ENCODE measurements at regions not wholly inside any gene's neighbourhood (a gene's known extent, or its start where the extent isn't known, plus 50 kb on each side); places are given as distances from the start of the nearest gene placed in this dataset.

DNA sequence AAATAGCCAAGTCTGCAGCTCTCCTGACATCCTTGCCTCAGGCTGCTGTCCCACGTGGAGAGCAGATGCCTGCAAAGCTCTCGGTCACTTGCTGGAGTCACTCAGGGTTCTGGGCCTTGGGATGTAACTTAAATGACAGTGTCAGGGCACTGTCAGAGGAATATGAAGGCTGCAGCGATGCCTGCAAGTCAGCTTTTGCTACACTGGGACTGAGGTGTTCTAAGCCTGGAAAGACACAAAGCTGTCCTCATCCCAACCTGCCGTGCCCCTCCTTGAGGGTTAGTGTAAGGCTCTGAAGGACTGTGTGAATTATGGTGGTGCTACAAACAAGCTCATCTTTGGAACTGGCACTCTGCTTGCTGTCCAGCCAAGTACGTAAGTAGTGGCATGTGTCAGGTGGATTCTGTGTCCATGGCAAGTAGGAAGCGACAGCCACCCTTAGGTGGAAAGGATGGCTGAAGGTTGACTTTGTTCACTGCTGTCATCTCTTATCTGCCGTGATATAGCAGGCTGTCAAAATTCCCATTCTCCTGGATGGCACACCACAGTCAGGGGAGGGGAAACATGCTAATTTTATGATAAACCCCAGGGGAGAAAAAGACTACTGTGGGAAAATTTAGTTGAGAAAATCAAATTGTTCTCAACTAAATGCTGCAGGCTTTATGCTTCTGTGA lies 79.9 kb downstream of the DAD1 start:
- Histone ChIP-seq H3K36me3 (ENCODE audit: low read depth) (no peaks in the 10 kb centered on the region), H3K27ac (no peak overlapping the region), H3K79me2 (ENCODE audit: insufficient read depth) (no peaks in the 10 kb centered on the region), H3K9me3 (ENCODE audit: low read depth) (no peaks in the 10 kb centered on the region), H3K4me2 (ENCODE audit: unreplicated experiment) (no peak overlapping the region), H2AFZ (no peak overlapping the region), H3K4me3 (no peak overlapping the region), H3K4me1 (ENCODE audit: insufficient read depth) (peaks cover 19% of the 10 kb centered on the region), H3K9me2 (ENCODE audit: insufficient read depth) (no peaks in the 10 kb centered on the region), H3K9ac (no peak overlapping the region), H4K20me1 (ENCODE audit: insufficient read depth) (no peaks in the 10 kb centered on the region), H3F3A (ENCODE audit: insufficient read depth) (peaks cover 22% of the 10 kb centered on the region), H3K27me3 (replicated peaks; ENCODE audit: insufficient read depth) (no peaks in the 10 kb centered on the region)
- in situ Hi-C loops (cut with MboI) = no loop called here
- no peak for TF ChIP-seq EZH2phosphoT487 (IDR thresholded peaks at IDR 0.05; ENCODE audit: insufficient read depth, low read depth)
- TF ChIP-seq EZH2 (IDR thresholded peaks at IDR 0.05; ENCODE audit: insufficient read depth, poor library complexity, severe bottlenecking) = no peak
- 81 to 85% methylated on average over 7 of the region's 7 CpGs for WGBS, 2 experiments (ENCODE audit: low coverage in 1 of 2, low lambda C conversion rate in 2 of 2, missing lambda C conversion rate in 2 of 2)
- no peak for DNase-seq

DNA sequence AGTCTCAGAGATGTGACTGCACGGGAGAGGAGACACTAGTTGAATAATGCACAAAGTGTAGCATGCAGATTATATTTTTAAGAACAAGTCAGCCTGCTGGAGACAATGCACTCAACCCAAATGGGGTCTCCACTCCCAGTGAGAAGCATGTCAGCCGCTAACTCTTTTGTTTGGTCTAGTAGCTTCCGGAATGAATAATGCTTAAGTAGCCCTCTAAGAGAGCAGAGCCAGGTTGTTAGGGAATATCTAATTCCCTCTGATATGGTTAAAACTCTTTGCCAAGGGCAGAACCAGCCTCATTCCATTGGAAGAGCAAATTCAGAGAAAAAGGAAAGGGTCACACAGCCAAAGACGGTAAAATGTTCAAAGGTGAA lies 80.4 kb downstream of the DAD1 start:
- peaks cover 22% of the 10 kb centered on the region for H3F3A ChIP-seq (ENCODE audit: insufficient read depth)
- 73 to 79% methylated on average over 4 of the region's 4 CpGs for WGBS, 2 experiments (ENCODE audit: low coverage in 1 of 2, low lambda C conversion rate in 2 of 2, missing lambda C conversion rate in 2 of 2)
- no peak overlapping the region for H3K9ac ChIP-seq
- no peak overlapping the region for H3K4me3 ChIP-seq
- no peaks in the 10 kb centered on the region for H3K79me2 ChIP-seq (ENCODE audit: insufficient read depth)
- H3K4me1 ChIP-seq (ENCODE audit: insufficient read depth) = peaks cover 19% of the 10 kb centered on the region
- no peak for DNase-seq
- in situ Hi-C loops (cut with MboI) = no loop called here
- H3K36me3 ChIP-seq (ENCODE audit: low read depth) = no peaks in the 10 kb centered on the region
- no peaks in the 10 kb centered on the region; the same call in 1 of the 2 replicates for H3K27me3 ChIP-seq (replicated peaks; ENCODE audit: insufficient read depth)
- TF ChIP-seq EZH2 (IDR thresholded peaks at IDR 0.05; ENCODE audit: insufficient read depth, poor library complexity, severe bottlenecking) (no peak), EZH2phosphoT487 (IDR thresholded peaks at IDR 0.05; ENCODE audit: insufficient read depth, low read depth) (no peak)
- H2AFZ ChIP-seq = no peak overlapping the region
- H4K20me1 ChIP-seq (ENCODE audit: insufficient read depth) = no peaks in the 10 kb centered on the region
- no peaks in the 10 kb centered on the region for H3K9me3 ChIP-seq (ENCODE audit: low read depth)
- no peak overlapping the region for H3K4me2 ChIP-seq (ENCODE audit: unreplicated experiment)
- no peaks in the 10 kb centered on the region for H3K9me2 ChIP-seq (ENCODE audit: insufficient read depth)
- no peak overlapping the region for H3K27ac ChIP-seq

- in situ Hi-C loops (cut with MboI) = no loop called here
- H3K79me2 ChIP-seq (ENCODE audit: insufficient read depth) = no peaks in the 10 kb centered on the region
- DNase-seq = no peak
- peaks cover 22% of the 10 kb centered on the region for H3F3A ChIP-seq (ENCODE audit: insufficient read depth)
- H3K27ac ChIP-seq = no peak overlapping the region
- 90 to 96% methylated on average over 2 of the region's 2 CpGs for whole genome bisulfite sequencing, 2 experiments (ENCODE audit: low coverage in 1 of 2, low lambda C conversion rate in 2 of 2, missing lambda C conversion rate in 2 of 2)
- H3K9me2 ChIP-seq (ENCODE audit: insufficient read depth) = no peaks in the 10 kb centered on the region
- H3K36me3 ChIP-seq (ENCODE audit: low read depth) = no peaks in the 10 kb centered on the region
- H3K4me3 ChIP-seq = no peak overlapping the region
- H3K4me1 ChIP-seq (ENCODE audit: insufficient read depth) = peaks cover 19% of the 10 kb centered on the region
- no peaks in the 10 kb centered on the region; the same call in 1 of the 2 replicates for H3K27me3 ChIP-seq (replicated peaks; ENCODE audit: insufficient read depth)
- H3K9me3 ChIP-seq (ENCODE audit: low read depth) = no peaks in the 10 kb centered on the region
- H3K4me2 ChIP-seq (ENCODE audit: unreplicated experiment) = no peak overlapping the region
- no peaks in the 10 kb centered on the region for H4K20me1 ChIP-seq (ENCODE audit: insufficient read depth)
- no peak overlapping the region for H2AFZ ChIP-seq
- H3K9ac ChIP-seq = no peak overlapping the region
- TF ChIP-seq EZH2 (IDR thresholded peaks at IDR 0.05; ENCODE audit: insufficient read depth, poor library complexity, severe bottlenecking) (no peak), EZH2phosphoT487 (IDR thresholded peaks at IDR 0.05; ENCODE audit: insufficient read depth, low read depth) (no peak)
Measured at GRCh38 chr14:22508150-22508457, 80.9 kb downstream of the DAD1 start.

DNA sequence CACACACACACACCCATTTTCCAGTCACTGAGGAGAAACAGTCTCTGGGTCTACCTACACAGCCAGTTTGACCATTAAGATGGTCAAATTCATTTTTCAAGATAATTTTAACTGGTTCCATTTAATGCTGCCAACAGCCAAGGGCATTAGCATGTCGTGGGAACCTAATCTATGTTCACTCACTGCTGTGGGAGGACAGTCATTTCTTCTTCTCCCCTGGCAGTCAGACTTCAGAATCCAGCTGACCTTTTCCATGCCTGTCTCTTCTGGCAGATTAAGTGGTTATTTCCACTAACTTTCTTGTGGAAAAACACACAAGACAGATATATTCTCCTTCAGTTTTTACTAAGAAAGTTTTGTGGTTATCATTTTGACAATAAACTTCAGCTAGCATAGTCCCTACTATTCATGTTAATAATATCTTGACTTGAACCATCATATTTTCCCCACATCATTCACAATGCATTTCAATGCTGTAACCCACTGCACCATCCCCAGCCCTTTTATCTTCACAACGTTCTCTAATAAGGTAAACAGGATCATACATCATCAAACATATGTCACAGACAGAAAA lies 82.2 kb downstream of the DAD1 start:
- no peak overlapping the region for H3K27ac ChIP-seq
- no peaks in the 10 kb centered on the region for H3K36me3 ChIP-seq (ENCODE audit: low read depth)
- no peak overlapping the region for H2AFZ ChIP-seq
- H3K9ac ChIP-seq = no peak overlapping the region
- DNase-seq = no peak
- H3K79me2 ChIP-seq (ENCODE audit: insufficient read depth) = no peaks in the 10 kb centered on the region
- H3F3A ChIP-seq (ENCODE audit: insufficient read depth) = peaks cover 22% of the 10 kb centered on the region
- no peaks in the 10 kb centered on the region for H4K20me1 ChIP-seq (ENCODE audit: insufficient read depth)
- no peaks in the 10 kb centered on the region; the same call in 1 of the 2 replicates for H3K27me3 ChIP-seq (replicated peaks; ENCODE audit: insufficient read depth)
- WGBS, 2 experiments (ENCODE audit: low coverage in 1 of 2, low lambda C conversion rate in 2 of 2, missing lambda C conversion rate in 2 of 2) = 78 to 84% methylated on average over 2 of the region's 2 CpGs
- peaks cover 19% of the 10 kb centered on the region for H3K4me1 ChIP-seq (ENCODE audit: insufficient read depth)
- in situ Hi-C loops (cut with MboI) = no loop called here
- no peak overlapping the region for H3K4me3 ChIP-seq
- no peak for TF ChIP-seq EZH2phosphoT487 (IDR thresholded peaks at IDR 0.05; ENCODE audit: insufficient read depth, low read depth)
- TF ChIP-seq EZH2 (IDR thresholded peaks at IDR 0.05; ENCODE audit: insufficient read depth, poor library complexity, severe bottlenecking) = no peak
- no peaks in the 10 kb centered on the region for H3K9me2 ChIP-seq (ENCODE audit: insufficient read depth)
- H3K9me3 ChIP-seq (ENCODE audit: low read depth) = no peaks in the 10 kb centered on the region
- no peak overlapping the region for H3K4me2 ChIP-seq (ENCODE audit: unreplicated experiment)

Data from GM23248 (cell line).